ENCODE measurements at regions not wholly inside any gene's neighbourhood (a gene's known extent, or its start where the extent isn't known, plus 50 kb on each side); places are given as distances from the start of the nearest gene placed in this dataset.

- TF ChIP-seq, protein P1, sequence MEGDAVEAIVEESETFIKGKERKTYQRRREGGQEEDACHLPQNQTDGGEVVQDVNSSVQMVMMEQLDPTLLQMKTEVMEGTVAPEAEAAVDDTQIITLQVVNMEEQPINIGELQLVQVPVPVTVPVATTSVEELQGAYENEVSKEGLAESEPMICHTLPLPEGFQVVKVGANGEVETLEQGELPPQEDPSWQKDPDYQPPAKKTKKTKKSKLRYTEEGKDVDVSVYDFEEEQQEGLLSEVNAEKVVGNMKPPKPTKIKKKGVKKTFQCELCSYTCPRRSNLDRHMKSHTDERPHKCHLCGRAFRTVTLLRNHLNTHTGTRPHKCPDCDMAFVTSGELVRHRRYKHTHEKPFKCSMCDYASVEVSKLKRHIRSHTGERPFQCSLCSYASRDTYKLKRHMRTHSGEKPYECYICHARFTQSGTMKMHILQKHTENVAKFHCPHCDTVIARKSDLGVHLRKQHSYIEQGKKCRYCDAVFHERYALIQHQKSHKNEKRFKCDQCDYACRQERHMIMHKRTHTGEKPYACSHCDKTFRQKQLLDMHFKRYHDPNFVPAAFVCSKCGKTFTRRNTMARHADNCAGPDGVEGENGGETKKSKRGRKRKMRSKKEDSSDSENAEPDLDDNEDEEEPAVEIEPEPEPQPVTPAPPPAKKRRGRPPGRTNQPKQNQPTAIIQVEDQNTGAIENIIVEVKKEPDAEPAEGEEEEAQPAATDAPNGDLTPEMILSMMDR (IDR thresholded peaks at IDR 0.05) = no peak
- no peak for TF ChIP-seq EZH2phosphoT487 (IDR thresholded peaks at IDR 0.05)
Observed at GRCh38 chr10:86599729-86600128, 54.6 kb upstream of the OPN4 start.
